ENCODE measurements at regions not wholly inside any gene's neighbourhood (a gene's known extent, or its start where the extent isn't known, plus 50 kb on each side); places are given as distances from the start of the nearest gene placed in this dataset.
"Not testable (repeated sequence)": the region's sequence is repeated elsewhere in the genome, so short reads cannot be mapped to it uniquely, and the experiment has no call there.

GRCh38 chr2:179385756-179386155 lies 121.1 kb upstream of the SESTD1 start:
- not testable (repeated sequence) for TF ChIP-seq POLR2AphosphoS5 (IDR thresholded peaks at IDR 0.05); POLR2A (IDR thresholded peaks at IDR 0.05); CTCF (IDR thresholded peaks at IDR 0.05 in 8 of 11, conservative IDR thresholded peaks at IDR 0.05 in 3 of 11)
